ENCODE measurements at regions not wholly inside any gene's neighbourhood (a gene's known extent, or its start where the extent isn't known, plus 50 kb on each side); places are given as distances from the start of the nearest gene placed in this dataset.
"Not testable (repeated sequence)": the region's sequence is repeated elsewhere in the genome, so short reads cannot be mapped to it uniquely, and the experiment has no call there.

DNA sequence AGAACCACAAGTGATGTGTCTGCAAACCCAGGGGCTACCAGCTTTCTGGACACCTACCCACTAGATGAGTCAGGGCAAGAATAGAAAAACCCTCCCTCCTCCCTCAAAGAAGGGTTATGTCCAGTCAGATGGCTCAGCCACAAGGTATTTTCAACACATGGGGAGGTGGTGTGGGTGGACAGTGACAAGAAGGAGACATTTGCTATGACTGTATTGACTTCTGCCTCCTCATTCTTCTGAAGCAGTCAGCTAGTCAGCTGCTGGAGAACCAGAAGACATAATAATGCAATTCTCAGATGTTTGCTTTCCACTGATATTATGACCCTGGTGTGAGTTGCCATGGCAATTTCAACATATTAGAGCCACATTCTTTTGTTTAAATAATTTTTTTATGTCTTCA lies 66.7 kb upstream of the GOLGA8B start:
- no peak for DNase-seq

DNA sequence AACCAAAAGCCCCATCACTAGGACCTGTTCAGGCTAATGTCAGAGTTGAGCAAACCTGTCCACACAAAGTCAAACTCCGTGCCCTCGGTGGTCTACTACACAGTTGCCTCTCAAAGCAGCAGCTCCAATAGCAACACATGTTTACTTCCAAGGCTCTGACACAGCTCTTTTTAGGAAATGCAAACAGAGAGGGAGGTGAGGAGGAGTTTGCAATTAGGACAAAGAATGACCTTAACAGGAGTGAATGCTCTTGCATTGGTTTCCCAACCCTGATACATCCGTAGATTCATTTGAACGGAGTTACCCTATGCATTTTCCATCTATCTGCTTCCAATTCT lies 64.8 kb upstream of the GOLGA8B start:
- no peak for DNase-seq

DNA sequence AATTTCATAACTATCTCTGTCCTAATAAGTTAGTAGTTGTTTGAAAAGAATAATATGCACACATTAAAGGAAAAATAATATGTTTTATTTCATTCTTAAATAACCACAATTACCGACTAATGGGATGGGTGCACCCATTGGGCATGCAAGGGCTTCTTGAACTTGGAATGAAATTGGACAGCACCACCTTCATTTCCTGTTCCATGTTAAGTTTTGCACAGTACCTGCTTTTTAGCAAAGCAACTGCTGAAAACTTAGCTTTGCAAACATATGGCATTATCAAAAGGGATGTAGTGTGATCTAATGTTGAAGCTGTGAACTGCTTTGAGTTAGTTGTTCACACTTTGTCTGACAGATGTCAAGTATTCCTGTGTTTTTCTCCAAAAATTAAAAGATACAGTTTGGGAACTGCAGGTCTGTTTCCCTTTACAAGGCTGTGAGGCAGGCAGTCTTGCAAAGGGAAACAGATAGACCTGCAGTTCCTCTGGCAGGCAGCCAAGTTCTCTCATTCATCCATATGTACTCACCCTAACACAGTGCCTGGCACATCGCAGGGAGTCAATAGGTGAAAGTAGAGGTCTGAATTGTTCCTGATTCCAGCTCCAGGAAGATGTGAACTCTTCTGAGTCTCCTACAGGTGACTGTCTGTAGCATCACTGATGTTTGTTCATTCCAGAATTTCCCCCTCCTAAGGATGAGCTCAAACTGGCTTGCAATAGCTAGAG lies 64.3 kb upstream of the GOLGA8B start:
- no peak for DNase-seq

DNA sequence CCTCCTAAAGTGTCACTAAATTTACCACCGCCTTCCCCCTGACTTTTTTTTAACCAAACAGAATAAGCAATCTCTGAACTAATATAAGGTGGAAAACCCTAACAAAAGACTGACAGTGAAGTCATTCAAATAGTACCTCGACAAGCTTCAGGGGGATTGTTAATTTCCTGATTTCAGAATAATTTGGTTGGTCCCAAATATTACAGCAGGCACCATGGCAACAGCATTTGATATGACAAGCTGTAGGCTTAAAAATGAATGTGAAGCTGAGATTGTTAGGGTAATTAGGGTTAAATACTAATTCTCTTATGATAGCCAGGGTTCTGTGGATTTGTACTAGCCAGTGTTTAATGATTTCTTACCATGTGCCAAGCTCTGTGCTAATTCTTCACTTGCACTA lies 63.5 kb upstream of the GOLGA8B start:
- no peak for DNase-seq

DNA sequence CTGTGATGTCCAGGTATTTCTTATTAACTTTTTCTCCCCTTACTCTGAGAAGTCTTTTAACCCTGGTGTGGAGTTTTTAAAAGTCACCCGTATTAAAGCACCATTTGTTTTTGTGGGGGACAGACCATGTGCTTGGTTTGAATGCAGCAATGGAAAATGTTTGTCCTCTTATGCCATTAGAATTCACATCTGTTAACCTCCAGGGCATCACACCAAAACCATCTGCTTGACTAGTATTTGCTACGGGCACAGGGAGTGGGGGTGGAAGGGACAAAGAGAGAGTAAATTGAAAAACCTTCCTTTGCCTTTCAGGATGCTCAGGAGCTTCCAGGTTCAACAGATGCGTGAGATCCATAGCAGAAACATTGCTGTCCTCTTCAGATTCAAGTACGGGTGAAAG lies 61.4 kb upstream of the GOLGA8B start:
- no peak for DNase-seq

DNA sequence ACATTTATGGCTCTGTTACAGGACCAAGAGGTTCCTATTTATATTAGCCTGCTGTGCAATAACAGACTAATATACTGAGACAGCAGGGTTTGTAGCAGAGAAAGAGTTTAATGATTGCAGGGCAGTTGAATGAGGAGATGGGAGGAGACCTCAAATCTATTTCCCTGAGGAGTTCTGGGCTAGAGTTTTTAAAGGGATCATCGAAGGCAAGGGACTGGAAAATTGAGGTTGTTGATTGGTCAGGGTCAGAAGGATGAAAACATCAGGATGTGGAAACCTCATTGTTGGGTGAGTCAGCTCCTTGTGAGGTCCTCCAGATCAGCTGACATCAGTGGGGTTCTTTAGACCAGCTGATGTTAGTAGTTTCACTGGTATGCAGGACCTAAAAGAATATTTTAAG lies 60.6 kb upstream of the GOLGA8B start:
- peak; percentile 4 for DNase-seq

DNA sequence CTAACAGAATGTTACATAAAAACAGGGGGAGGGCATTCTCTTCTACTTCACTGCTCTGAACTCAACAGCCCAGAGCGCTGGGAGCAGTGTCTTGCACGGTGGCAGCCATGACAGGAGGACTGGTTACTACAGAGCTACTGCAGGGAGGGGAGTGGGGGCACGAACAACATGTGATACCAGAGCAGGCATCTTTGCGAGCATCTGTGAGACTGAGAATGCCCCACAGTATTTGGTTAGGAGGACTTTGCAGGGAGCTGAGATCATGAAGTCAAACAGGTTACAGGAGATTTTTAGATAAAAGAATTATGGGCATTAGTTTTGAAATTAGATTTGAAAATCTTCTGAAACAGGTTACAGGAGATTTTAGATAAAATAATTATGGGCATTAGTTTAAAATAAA lies 58.8 kb upstream of the GOLGA8B start:
- no peak for DNase-seq

DNA sequence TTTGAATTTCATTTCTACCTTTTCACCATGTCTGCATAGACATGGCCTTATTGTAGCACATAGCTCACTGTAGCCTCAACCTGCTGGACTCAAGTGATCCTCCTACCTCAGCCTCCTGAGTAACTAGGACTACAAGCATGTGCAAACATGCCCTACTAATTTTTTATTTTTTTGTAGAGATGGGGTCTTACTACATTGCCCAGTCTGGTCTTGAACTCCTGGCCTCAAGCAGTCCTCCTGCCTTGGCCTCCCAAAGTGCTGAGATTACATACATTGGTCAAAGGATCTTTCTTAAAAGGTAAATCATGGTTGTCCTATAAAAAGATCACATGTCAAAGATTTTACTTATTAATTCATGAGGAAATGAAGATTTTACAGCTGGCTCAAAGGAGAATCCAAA lies 57.2 kb upstream of the GOLGA8B start:
- DNase-seq, result no peak

DNA sequence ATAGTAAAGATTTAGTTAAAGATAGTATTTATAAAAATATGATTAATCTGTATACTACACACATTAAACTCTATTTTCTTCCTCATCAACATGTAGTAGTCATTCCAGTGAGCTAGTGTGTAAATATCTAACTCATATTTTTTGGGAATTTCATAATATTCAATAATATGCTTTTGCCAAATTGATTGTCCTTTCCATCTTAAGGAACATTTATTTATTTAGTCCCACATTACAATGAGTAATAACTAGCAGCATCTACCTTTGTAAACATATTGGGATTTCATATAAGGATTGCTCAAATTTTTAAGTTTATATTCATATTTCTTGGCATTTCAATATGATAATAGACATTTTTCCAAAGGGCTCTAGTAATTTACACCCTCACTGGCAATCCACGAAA lies 53.9 kb upstream of the GOLGA8B start:
- no peak for DNase-seq

DNA sequence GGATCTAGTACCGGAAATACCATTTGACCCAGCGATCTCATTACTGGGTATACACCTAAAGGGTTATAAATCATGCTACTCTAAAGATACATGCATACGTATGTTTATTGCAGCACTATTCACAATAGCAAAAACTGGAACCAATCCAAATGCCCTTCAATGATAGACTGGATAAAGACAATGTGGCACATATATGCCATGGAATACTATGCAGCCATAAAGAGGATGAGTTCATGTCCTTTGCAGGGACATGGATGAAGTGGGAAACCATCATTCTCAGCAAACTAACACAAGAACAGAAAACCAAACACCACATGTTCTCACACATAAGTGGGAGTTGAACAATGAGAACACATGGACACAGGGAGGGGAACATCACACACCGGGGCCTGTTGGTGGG lies 50.2 kb upstream of the GOLGA8B start:
- not testable (repeated sequence) for DNase-seq
